A673 (cell line): ENCODE measurements at regions not wholly inside any gene's neighbourhood (a gene's known extent, or its start where the extent isn't known, plus 50 kb on each side); places are given as distances from the start of the nearest gene placed in this dataset.

ENCODE experiments used
- BruUV-seq: library from RNA; stranded (reverse); fragments of 400-500 nt; replicated peaks from 2 replicates; lab custom pipeline; 2021; lab: Mats Ljungman, UMichigan
- CTCF ChIA-PET: fragments of 300-600 bp; sonication (Branson Sonifier 250); formaldehyde crosslinking; loops from one replicate; lab custom pipeline; 2022; ENCODE audit warnings: antibody characterized with exemption; lab: Charles Lee
- POLR2A ChIA-PET: fragments of 300-600 bp; sonication (Branson Sonifier 250); formaldehyde crosslinking; loops from one replicate; lab custom pipeline; 2022; ENCODE audit warnings: antibody characterized with exemption; ENCODE audit not compliant: low non-redundant PET; lab: Charles Lee
- DNase-seq: peaks from one replicate; pipeline ENCODE4 v3.0.0-alpha.2; 2015; ENCODE audit warnings: low spot score
- H3K27ac ChIP-seq: fragments of 200-600 bp; sonication (generic); 2 replicates; pipeline ENCODE4 v1.5.1; 2016; ENCODE audit warnings: mixed run types, low read depth, mild to moderate bottlenecking, mixed read lengths, antibody characterized with exemption, low read length; ENCODE audit not compliant: poor library complexity, severe bottlenecking
- H3K27me3 ChIP-seq: fragments of 200-600 bp; sonication (generic); replicated peaks from 2 replicates; pipeline ENCODE4 v1.6.1; 2017; ENCODE audit warnings: mixed run types, low read depth, mild to moderate bottlenecking, mixed read lengths, antibody characterized with exemption, low read length; ENCODE audit not compliant: insufficient read depth, poor library complexity
- H3K36me3 ChIP-seq: fragments of 200-600 bp; sonication (generic); 2 replicates; pipeline ENCODE4 v1.6.1; 2016; ENCODE audit warnings: mixed run types, mild to moderate bottlenecking, mixed read lengths, antibody characterized with exemption, low read length; ENCODE audit not compliant: insufficient read depth, poor library complexity, severe bottlenecking
- H3K4me1 ChIP-seq: fragments of 200-600 bp; sonication (generic); 2 replicates; pipeline ENCODE4 v1.6.1; 2017; ENCODE audit warnings: mixed run types, mild to moderate bottlenecking, mixed read lengths, antibody characterized with exemption, low read length; ENCODE audit not compliant: insufficient read depth, poor library complexity, severe bottlenecking
- H3K4me3 ChIP-seq: fragments of 200-600 bp; sonication (generic); 2 replicates; pipeline ENCODE4 v1.5.1; 2016; ENCODE audit warnings: low read depth, mixed run types, mild to moderate bottlenecking, mixed read lengths, low read length; ENCODE audit not compliant: poor library complexity, severe bottlenecking
- H3K9me3 ChIP-seq: fragments of 200-600 bp; sonication (generic); 2 replicates; pipeline ENCODE4 v1.6.1; 2016; ENCODE audit warnings: mixed run types, low read depth, mild to moderate bottlenecking, mixed read lengths, antibody characterized with exemption, low read length; ENCODE audit not compliant: poor library complexity, severe bottlenecking
- EZH2 ChIP-seq: fragments of 200-600 bp; sonication (generic); IDR thresholded peaks from 2 replicates; pipeline ENCODE4 v1.6.1; 2017; ENCODE audit warnings: borderline replicate concordance, low read depth, mild to moderate bottlenecking, mixed read lengths, antibody characterized with exemption, low read length; ENCODE audit not compliant: poor library complexity, severe bottlenecking
- intact Hi-C: fragments of 100-400 bp; cut with micrococcal nuclease; formaldehyde crosslinking; loops from one replicate; pipeline ENCODE4 v1.10.0; 2022; ENCODE audit not compliant: unreplicated experiment
- TF ChIP-seq, protein P1 (sequence below): fragments of 300-800, 200-600 bp; sonication (generic); conservative IDR thresholded peaks from 2 replicates; pipeline ENCODE4 v1.5.1; 2017; ENCODE audit warnings: low read depth, mild to moderate bottlenecking, antibody characterized with exemption, low read length, moderate library complexity, mixed read lengths

DNA sequence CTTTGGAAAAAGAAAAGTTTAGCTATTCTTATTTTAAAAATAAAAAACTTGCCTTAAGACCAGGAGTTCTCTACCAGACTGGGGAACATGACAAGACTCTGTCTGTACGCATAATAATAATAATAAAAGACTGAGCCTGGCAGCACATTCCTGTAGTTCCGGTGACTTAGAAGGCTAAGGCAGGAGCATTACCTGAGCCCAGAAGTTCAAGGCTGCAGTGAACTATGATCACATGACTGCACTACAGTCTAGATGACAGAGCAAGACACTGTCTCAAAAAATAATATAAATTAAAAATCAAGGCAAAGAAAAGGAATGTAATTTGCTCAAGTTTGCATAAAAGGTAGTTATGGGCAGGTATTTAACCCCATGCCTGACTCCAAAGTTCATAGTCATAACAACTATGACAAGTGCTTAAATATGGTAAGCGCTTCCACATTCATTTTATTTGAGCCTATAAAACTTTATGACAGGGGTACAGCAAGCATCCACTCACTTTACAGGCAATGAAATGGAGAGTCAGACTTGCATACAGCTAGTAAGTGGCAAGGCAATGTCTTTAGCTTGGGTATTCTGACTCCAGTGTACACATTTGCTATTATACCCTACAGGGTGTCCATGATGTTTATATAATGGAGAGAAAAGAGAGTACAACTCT is 1567.8 kb upstream of the PIK3C3 start:
- DNase-seq = no peak
- no peak overlapping the region for H3K4me3 ChIP-seq
- ChIA-PET CTCF (no interaction called here), POLR2A (interaction anchor here (0.7 kb wide), 1 partner anchor 220 kb away, joined by 3 read pairs; no protein-coding TSS in a partner anchor)
- H3K4me1 ChIP-seq = no peaks in the 10 kb centered on the region
- TF ChIP-seq, protein P1, sequence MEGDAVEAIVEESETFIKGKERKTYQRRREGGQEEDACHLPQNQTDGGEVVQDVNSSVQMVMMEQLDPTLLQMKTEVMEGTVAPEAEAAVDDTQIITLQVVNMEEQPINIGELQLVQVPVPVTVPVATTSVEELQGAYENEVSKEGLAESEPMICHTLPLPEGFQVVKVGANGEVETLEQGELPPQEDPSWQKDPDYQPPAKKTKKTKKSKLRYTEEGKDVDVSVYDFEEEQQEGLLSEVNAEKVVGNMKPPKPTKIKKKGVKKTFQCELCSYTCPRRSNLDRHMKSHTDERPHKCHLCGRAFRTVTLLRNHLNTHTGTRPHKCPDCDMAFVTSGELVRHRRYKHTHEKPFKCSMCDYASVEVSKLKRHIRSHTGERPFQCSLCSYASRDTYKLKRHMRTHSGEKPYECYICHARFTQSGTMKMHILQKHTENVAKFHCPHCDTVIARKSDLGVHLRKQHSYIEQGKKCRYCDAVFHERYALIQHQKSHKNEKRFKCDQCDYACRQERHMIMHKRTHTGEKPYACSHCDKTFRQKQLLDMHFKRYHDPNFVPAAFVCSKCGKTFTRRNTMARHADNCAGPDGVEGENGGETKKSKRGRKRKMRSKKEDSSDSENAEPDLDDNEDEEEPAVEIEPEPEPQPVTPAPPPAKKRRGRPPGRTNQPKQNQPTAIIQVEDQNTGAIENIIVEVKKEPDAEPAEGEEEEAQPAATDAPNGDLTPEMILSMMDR = no peak
- no peak for TF ChIP-seq EZH2
- H3K27ac ChIP-seq = no peak overlapping the region
- no peaks in the 10 kb centered on the region for H3K27me3 ChIP-seq
- H3K36me3 ChIP-seq = no peaks in the 10 kb centered on the region
- intact Hi-C loops = no loop called here
- H3K9me3 ChIP-seq = no peaks in the 10 kb centered on the region
- no TSS peak for BruUV-seq

DNA sequence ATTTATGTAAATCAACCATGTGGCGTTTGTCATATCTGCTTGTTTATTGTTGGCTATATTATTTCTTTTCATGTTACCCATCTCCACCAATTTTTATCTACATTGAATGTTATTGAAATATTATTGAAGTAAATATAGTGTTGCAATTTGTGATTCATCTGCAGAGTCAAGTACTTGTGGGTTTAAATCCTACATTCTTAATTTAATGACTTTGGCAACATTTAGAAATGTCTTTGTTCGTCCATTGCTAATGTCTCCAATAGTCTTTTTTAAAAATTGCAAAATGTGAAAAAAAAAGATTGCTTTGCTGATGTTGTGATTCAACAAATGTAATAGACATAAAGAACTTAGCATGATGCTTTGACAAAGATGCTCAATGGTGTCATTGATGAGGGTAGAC is 1572.8 kb upstream of the PIK3C3 start:
- intact Hi-C loops = no loop called here
- Histone ChIP-seq H3K36me3 (no peaks in the 10 kb centered on the region), H3K4me1 (no peaks in the 10 kb centered on the region), H3K27me3 (no peaks in the 10 kb centered on the region), H3K27ac (no peak overlapping the region), H3K4me3 (no peak overlapping the region), H3K9me3 (no peaks in the 10 kb centered on the region)
- no peak for DNase-seq
- TF ChIP-seq, protein P1 = no peak
- no peak for TF ChIP-seq EZH2
- no TSS peak for BruUV-seq
- CTCF ChIA-PET = no interaction called here
- POLR2A ChIA-PET = no interaction called here

DNA sequence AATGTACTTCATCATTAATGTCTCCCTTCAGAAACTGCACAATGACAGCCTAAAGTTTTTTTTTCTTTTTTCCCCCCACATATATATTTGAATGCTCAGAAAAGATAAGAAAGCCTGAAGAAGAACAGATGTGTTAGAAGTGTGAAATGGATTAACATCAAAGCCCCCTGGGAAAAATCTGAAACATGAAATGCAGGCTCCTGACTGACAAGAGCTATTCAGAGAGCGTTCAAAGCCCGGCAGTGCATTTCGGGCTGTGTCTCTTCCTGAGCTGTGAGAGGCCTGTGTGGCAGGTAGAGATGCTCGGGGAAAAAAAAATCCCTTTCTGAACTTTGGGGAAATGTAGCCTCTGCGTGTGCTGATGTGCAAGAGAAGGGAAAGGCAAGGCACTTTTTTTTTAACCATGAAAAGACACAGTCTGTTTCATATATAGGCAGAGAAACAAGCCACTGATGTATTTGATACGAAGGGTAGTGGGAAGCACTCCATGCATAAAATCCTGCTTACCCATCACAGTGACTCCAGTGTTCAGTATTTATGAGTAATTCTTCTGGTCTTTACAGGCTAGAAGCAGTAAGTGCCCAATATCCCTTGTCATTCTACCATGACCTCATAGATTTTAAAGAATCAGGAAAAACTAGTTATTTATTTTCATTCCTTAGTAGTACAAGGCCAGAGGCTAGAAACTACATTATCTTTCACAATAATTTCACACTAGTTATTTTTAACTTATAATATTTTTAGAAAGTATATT is 1574.2 kb upstream of the PIK3C3 start:
- DNase-seq = no peak
- Histone ChIP-seq H3K4me3 (no peak overlapping the region), H3K27ac (no peak overlapping the region), H3K27me3 (no peaks in the 10 kb centered on the region), H3K36me3 (no peaks in the 10 kb centered on the region), H3K4me1 (no peaks in the 10 kb centered on the region), H3K9me3 (no peaks in the 10 kb centered on the region)
- ChIA-PET POLR2A (no interaction called here), CTCF (no interaction called here)
- BruUV-seq = no TSS peak
- intact Hi-C loops = no loop called here
- no peak for TF ChIP-seq EZH2
- TF ChIP-seq, protein P1 = no peak
